Activated CD4-positive, alpha-beta memory T cell treated with anti-CD3 and anti-CD28 coated beads, Interleukin-2, amount 10 ng/mL, durations not matched to agents 7 days and 5 days (primary cell): ENCODE measurements at regions not wholly inside any gene's neighbourhood (a gene's known extent, or its start where the extent isn't known, plus 50 kb on each side); places are given as distances from the start of the nearest gene placed in this dataset.
A peak's percentile ranks its signal among the peaks of the same experiment; 100 is the strongest.

Experiments used
- CTCF ChIA-PET: fragments of 350-600 bp; sonication (Branson Sonifier 250); formaldehyde crosslinking; loops from one replicate; lab custom pipeline; 2021; ENCODE audit warnings: antibody characterized with exemption, inconsistent platforms; lab: Charles Lee
- POLR2A ChIA-PET: fragments of 350-600 bp; sonication (Branson Sonifier 250); formaldehyde crosslinking; loops from one replicate; lab custom pipeline; 2021; ENCODE audit warnings: antibody characterized with exemption; lab: Charles Lee
- DNase-seq: peaks from one replicate; pipeline ENCODE4 v3.0.0-alpha.2; 2020
- H3K27ac Mint-ChIP-seq: one replicate; pipeline ENCODE4 v1.8.0; 2021; ENCODE audit warnings: mild to moderate bottlenecking, mixed read lengths
- H3K27me3 Mint-ChIP-seq: one replicate; pipeline ENCODE4 v1.8.0; 2021; ENCODE audit warnings: mixed read lengths
- H3K36me3 Mint-ChIP-seq: one replicate; pipeline ENCODE4 v1.8.0; 2021; ENCODE audit warnings: low read depth, mixed read lengths
- H3K4me1 Mint-ChIP-seq: one replicate; pipeline ENCODE4 v1.8.0; 2021; ENCODE audit warnings: mixed read lengths
- H3K4me3 Mint-ChIP-seq: one replicate; pipeline ENCODE4 v1.8.0; 2021; ENCODE audit warnings: mild to moderate bottlenecking, mixed read lengths
- H3K9me3 Mint-ChIP-seq: one replicate; pipeline ENCODE4 v1.8.0; 2021; ENCODE audit warnings: mixed read lengths

GRCh38 chr12:47388712-47389111, 309.0 kb upstream of the AMIGO2 start:
- Mint-ChIP-seq H3K4me3 (no peak overlapping the region), H3K36me3 (peaks cover 8% of the 10 kb centered on the region), H3K27me3 (no peaks in the 10 kb centered on the region), H3K27ac (no peak overlapping the region), H3K9me3 (no peaks in the 10 kb centered on the region), H3K4me1 (peaks cover 64% of the 10 kb centered on the region)
- no peak for DNase-seq
- ChIA-PET CTCF (interaction anchor here (1.6 kb wide), 1 partner anchor 9 kb away, joined by 6 read pairs; no protein-coding TSS in a partner anchor), POLR2A (interaction anchor here (0.9 to 1.4 kb wide), 6 partner anchors 9 to 175 kb away, joined by 3 to 8 read pairs (median 3); no protein-coding TSS in a partner anchor)

- H3K27ac Mint-ChIP-seq: no peak overlapping the region
- no peak overlapping the region for H3K4me3 Mint-ChIP-seq
- peaks cover 59% of the 10 kb centered on the region for H3K4me1 Mint-ChIP-seq
- CTCF ChIA-PET: interaction anchor here (0.7 to 1.6 kb wide), 2 partner anchors 10 to 58 kb away, joined by 3 to 6 read pairs; no protein-coding TSS in a partner anchor
- peaks cover 8% of the 10 kb centered on the region for H3K36me3 Mint-ChIP-seq
- no peaks in the 10 kb centered on the region for H3K27me3 Mint-ChIP-seq
- POLR2A ChIA-PET: interaction anchor here (0.9 to 1.4 kb wide), 6 partner anchors 10 to 174 kb away, joined by 3 to 8 read pairs (median 3); no protein-coding TSS in a partner anchor
- DNase-seq: no peak
- H3K9me3 Mint-ChIP-seq: no peaks in the 10 kb centered on the region
Observed at GRCh38 chr12:47387994-47388393, 308.2 kb upstream of the AMIGO2 start.

DNA sequence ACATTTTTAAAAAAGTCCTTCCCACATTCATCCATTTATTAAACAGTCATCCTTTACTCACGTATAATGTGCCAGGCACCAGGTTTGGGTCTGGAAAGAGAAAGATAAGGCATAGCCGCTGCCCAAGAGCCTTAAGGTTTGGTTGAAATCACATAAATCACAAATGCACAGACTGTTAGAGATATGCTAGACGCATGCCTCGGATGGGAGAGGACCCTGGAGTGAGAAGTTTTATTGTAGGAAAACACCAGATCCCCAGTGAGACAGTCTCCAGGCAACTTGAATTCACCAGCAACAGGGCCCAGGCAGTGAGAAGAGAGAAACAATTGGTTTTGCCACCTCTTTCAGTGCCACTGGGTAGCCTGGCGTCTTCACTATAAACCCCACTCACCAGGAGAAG, 305.9 kb upstream of the AMIGO2 start:
- H3K4me3 Mint-ChIP-seq: no peak overlapping the region
- peaks cover 43% of the 10 kb centered on the region for H3K4me1 Mint-ChIP-seq
- no peak for DNase-seq
- ChIA-PET CTCF (no interaction called here), POLR2A (no interaction called here)
- H3K27ac Mint-ChIP-seq: no peak overlapping the region
- H3K9me3 Mint-ChIP-seq: no peaks in the 10 kb centered on the region
- H3K27me3 Mint-ChIP-seq: no peaks in the 10 kb centered on the region
- peaks cover 8% of the 10 kb centered on the region for H3K36me3 Mint-ChIP-seq

DNA sequence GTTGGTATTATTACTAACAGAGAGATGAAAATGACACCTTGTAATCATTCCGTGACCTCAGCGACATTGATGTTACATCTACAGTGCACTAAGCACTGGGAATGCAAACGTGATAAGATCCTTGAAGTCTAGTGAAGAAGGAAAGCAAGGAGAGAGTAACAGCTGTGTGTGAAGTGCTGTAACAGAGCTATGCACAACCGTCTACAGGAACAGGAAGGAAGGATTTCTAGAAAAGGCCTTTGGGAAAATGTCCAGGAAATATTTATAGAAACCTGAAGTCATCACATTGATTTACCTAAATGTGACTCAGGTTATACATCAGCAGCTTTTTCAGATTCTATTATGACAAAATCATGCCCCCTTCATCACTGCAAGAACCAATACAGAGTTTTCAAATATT, 304.2 kb upstream of the AMIGO2 start:
- H3K9me3 Mint-ChIP-seq: no peaks in the 10 kb centered on the region
- peaks cover 10% of the 10 kb centered on the region for H3K36me3 Mint-ChIP-seq
- ChIA-PET POLR2A (interaction anchor here (1.4 to 1.7 kb wide), 2 partner anchors 14 to 15 kb away, joined by 4 to 8 read pairs; no protein-coding TSS in a partner anchor), CTCF (no interaction called here)
- no peak overlapping the region for H3K27ac Mint-ChIP-seq
- no peak overlapping the region for H3K4me3 Mint-ChIP-seq
- no peaks in the 10 kb centered on the region for H3K27me3 Mint-ChIP-seq
- peaks cover 41% of the 10 kb centered on the region for H3K4me1 Mint-ChIP-seq
- DNase-seq: no peak

GRCh38 chr12:47382305-47382704, 302.5 kb upstream of the AMIGO2 start:
- ChIA-PET CTCF (no interaction called here), POLR2A (interaction anchor here (0.6 kb wide), 1 partner anchor 200 kb away, joined by 3 read pairs; no protein-coding TSS in a partner anchor)
- peaks cover 7% of the 10 kb centered on the region for H3K36me3 Mint-ChIP-seq
- DNase-seq: no peak
- H3K27ac Mint-ChIP-seq: no peak overlapping the region
- H3K9me3 Mint-ChIP-seq: no peaks in the 10 kb centered on the region
- no peaks in the 10 kb centered on the region for H3K27me3 Mint-ChIP-seq
- H3K4me1 Mint-ChIP-seq: peaks cover 44% of the 10 kb centered on the region
- no peak overlapping the region for H3K4me3 Mint-ChIP-seq

DNA sequence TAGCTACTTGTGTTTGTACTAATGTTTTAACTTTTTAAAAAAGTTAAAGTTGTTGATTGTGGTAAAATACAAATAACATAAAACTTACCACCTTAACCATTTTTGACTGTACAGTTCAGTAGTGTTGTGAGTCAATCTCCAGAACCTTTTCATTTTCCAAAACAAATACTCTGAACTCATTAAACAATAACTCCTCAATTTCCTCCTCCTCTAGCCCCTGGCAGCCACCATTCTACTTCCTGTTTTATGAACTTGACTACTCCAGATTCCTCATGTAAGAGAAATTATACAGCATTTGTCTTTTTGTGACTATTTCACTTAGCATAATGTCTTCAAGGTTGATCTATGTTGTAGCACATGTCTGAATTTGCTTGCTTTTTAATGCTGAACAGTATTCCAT, 299.1 kb upstream of the AMIGO2 start:
- H3K4me3 Mint-ChIP-seq: no peak overlapping the region
- no peak for DNase-seq
- peaks cover 3% of the 10 kb centered on the region for H3K9me3 Mint-ChIP-seq
- peaks cover 34% of the 10 kb centered on the region for H3K4me1 Mint-ChIP-seq
- peaks cover 8% of the 10 kb centered on the region for H3K36me3 Mint-ChIP-seq
- peak overlapping the region; percentile 5 for H3K27ac Mint-ChIP-seq
- H3K27me3 Mint-ChIP-seq: no peaks in the 10 kb centered on the region
- POLR2A ChIA-PET: interaction anchor here (0.8 kb wide), 1 partner anchor 18 kb away, joined by 3 read pairs; no protein-coding TSS in a partner anchor
- CTCF ChIA-PET: no interaction called here

- POLR2A ChIA-PET: no interaction called here
Observed at GRCh38 chr12:47378222-47378582, 298.4 kb upstream of the AMIGO2 start.

GRCh38 chr12:47377414-47378221, 297.9 kb upstream of the AMIGO2 start:
- peaks cover 3% of the 10 kb centered on the region for H3K9me3 Mint-ChIP-seq
- peaks cover 8% of the 10 kb centered on the region for H3K36me3 Mint-ChIP-seq
- no peak overlapping the region for H3K27ac Mint-ChIP-seq
- peaks cover 29% of the 10 kb centered on the region for H3K4me1 Mint-ChIP-seq
- DNase-seq: no peak
- ChIA-PET CTCF (no interaction called here), POLR2A (interaction anchor here (0.6 kb wide), 1 partner anchor 28 kb away, joined by 3 read pairs; no protein-coding TSS in a partner anchor)
- no peaks in the 10 kb centered on the region for H3K27me3 Mint-ChIP-seq
- H3K4me3 Mint-ChIP-seq: no peak overlapping the region

More at GRCh38 chr12:47378222-47378582, 298.4 kb upstream of the AMIGO2 start:
- Mint-ChIP-seq H3K4me3 (no peak overlapping the region), H3K27ac (no peak overlapping the region), H3K4me1 (peaks cover 30% of the 10 kb centered on the region), H3K9me3 (peaks cover 3% of the 10 kb centered on the region), H3K36me3 (peaks cover 8% of the 10 kb centered on the region), H3K27me3 (no peaks in the 10 kb centered on the region)
- CTCF ChIA-PET: no interaction called here
- DNase-seq: no peak

GRCh38 chr12:47376927-47377326, 297.2 kb upstream of the AMIGO2 start:
- peaks cover 26% of the 10 kb centered on the region for H3K4me1 Mint-ChIP-seq
- ChIA-PET CTCF (no interaction called here), POLR2A (interaction anchor here (0.6 kb wide), 1 partner anchor 27 kb away, joined by 3 read pairs; no protein-coding TSS in a partner anchor)
- H3K27ac Mint-ChIP-seq: no peak overlapping the region
- H3K9me3 Mint-ChIP-seq: peaks cover 3% of the 10 kb centered on the region
- DNase-seq: no peak
- no peaks in the 10 kb centered on the region for H3K27me3 Mint-ChIP-seq
- no peak overlapping the region for H3K4me3 Mint-ChIP-seq
- H3K36me3 Mint-ChIP-seq: peaks cover 8% of the 10 kb centered on the region

DNA sequence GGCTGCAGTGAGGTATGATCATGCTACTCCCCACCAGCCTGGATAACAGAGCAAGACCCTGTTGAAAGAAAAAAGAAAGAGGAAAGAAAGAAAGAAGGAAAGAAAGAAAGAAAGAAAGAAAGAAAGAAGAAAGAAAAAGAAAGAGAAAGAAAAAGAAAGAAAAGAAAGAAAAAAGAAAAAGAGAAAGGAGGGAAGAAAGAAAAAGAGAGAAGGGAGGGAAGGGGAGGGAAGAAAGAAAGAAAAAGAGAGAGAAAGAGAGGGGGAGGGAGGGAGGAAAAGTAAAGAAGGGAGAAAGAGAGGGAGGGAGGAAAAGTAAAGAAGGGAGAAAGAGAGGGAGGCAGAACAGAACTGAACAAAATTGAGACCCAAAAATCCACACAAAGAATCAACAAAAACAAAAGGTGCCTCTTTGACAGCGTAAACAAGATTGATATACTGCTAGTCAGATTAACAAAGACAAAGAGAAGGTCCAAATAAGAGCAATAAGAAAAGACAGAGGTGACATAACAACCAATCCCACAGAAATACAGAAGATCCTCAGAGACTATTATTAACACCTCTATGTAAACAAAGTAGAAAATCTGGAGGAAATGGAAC, 293.9 kb upstream of the AMIGO2 start:
- ChIA-PET CTCF (interaction anchor here (1.0 kb wide), 1 partner anchor 24 kb away, joined by 4 read pairs; no protein-coding TSS in a partner anchor), POLR2A (no interaction called here)
- H3K4me1 Mint-ChIP-seq: peaks cover 15% of the 10 kb centered on the region
- no peak overlapping the region for H3K27ac Mint-ChIP-seq
- peaks cover 5% of the 10 kb centered on the region for H3K9me3 Mint-ChIP-seq
- no peak for DNase-seq
- H3K4me3 Mint-ChIP-seq: no peak overlapping the region
- H3K36me3 Mint-ChIP-seq: peaks cover 5% of the 10 kb centered on the region
- no peaks in the 10 kb centered on the region for H3K27me3 Mint-ChIP-seq

DNA sequence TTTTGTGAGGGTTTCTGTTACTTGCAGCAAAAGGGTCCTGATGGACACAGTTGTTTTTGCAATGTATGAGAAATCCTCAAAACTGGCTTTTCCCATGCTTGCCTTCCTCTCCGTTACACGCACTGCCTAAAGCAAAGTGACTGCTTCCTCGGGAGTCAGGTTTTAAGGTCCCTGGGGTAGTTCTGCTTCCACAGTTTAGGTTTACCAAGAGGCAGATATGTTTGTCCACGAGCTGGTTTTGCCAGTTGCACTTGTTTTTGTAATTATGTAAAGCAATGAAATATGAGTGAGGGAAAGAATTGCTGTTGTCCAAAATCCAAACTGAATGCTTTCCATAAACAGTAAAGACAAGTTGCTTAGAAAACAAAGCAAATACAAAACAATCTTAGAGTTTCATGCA, 290.7 kb upstream of the AMIGO2 start:
- ChIA-PET POLR2A (no interaction called here), CTCF (interaction anchor here (0.8 kb wide), 1 partner anchor 10 kb away, joined by 3 read pairs; no protein-coding TSS in a partner anchor)
- Mint-ChIP-seq H3K36me3 (peaks cover 5% of the 10 kb centered on the region), H3K4me1 (peaks cover 3% of the 10 kb centered on the region), H3K27me3 (no peaks in the 10 kb centered on the region), H3K9me3 (peaks cover 5% of the 10 kb centered on the region), H3K27ac (no peak overlapping the region), H3K4me3 (no peak overlapping the region)
- no peak for DNase-seq

- no peak for DNase-seq
- CTCF ChIA-PET: interaction anchor here (1.4 kb wide), 1 partner anchor 25 kb away, joined by 3 read pairs; no protein-coding TSS in a partner anchor
- no peak overlapping the region for H3K27ac Mint-ChIP-seq
- POLR2A ChIA-PET: interaction anchor here (0.8 to 1.5 kb wide), 4 partner anchors 8 to 58 kb away, joined by 3 to 5 read pairs (median 4); no protein-coding TSS in a partner anchor
- H3K9me3 Mint-ChIP-seq: peaks cover 2% of the 10 kb centered on the region
- H3K36me3 Mint-ChIP-seq: no peaks in the 10 kb centered on the region
- no peak overlapping the region for H3K4me3 Mint-ChIP-seq
- H3K4me1 Mint-ChIP-seq: peaks cover 3% of the 10 kb centered on the region
- H3K27me3 Mint-ChIP-seq: no peaks in the 10 kb centered on the region
Observed at GRCh38 chr12:47369085-47369484, 289.3 kb upstream of the AMIGO2 start.
